ENCODE measurements at regions not wholly inside any gene's neighbourhood (a gene's known extent, or its start where the extent isn't known, plus 50 kb on each side); places are given as distances from the start of the nearest gene placed in this dataset.

- TF ChIP-seq ZFX (IDR thresholded peaks at IDR 0.05) (no peak), CTCF (conservative IDR thresholded peaks at IDR 0.05) (no peak)
- no peak overlapping the region for H3K27ac ChIP-seq
Measured at GRCh38 chr4:114263233-114263632, 283.8 kb upstream of the ARSJ start.

- no peak overlapping the region for H3K27ac ChIP-seq
- no peak for TF ChIP-seq ZFX (IDR thresholded peaks at IDR 0.05)
Measured at GRCh38 chr4:114264452-114264851, 285.0 kb upstream of the ARSJ start.

GRCh38 chr4:114264877-114265291, 285.4 kb upstream of the ARSJ start:
- no peak overlapping the region for H3K27ac ChIP-seq
- no peak for TF ChIP-seq CTCF (conservative IDR thresholded peaks at IDR 0.05)
- no peak for TF ChIP-seq ZFX (IDR thresholded peaks at IDR 0.05)

- TF ChIP-seq ZFX (IDR thresholded peaks at IDR 0.05) = no peak
- no peak for TF ChIP-seq CTCF (conservative IDR thresholded peaks at IDR 0.05)
- no peak overlapping the region for H3K27ac ChIP-seq
Measured at GRCh38 chr4:114265342-114265741, 285.9 kb upstream of the ARSJ start.

- TF ChIP-seq ZFX (IDR thresholded peaks at IDR 0.05) = no peak
- TF ChIP-seq CTCF (conservative IDR thresholded peaks at IDR 0.05) = no peak
- no peak overlapping the region for H3K27ac ChIP-seq
Measured at GRCh38 chr4:114267976-114268375, 288.5 kb upstream of the ARSJ start.

- TF ChIP-seq CTCF (conservative IDR thresholded peaks at IDR 0.05) = no peak
- no peak for TF ChIP-seq ZFX (IDR thresholded peaks at IDR 0.05)
- H3K27ac ChIP-seq = no peak overlapping the region
Measured at GRCh38 chr4:114271031-114271430, 291.6 kb upstream of the ARSJ start.

GRCh38 chr4:114272226-114272625, 292.8 kb upstream of the ARSJ start:
- H3K27ac ChIP-seq = no peak overlapping the region
- no peak for TF ChIP-seq CTCF (conservative IDR thresholded peaks at IDR 0.05)

GRCh38 chr4:114273238-114273637, 293.8 kb upstream of the ARSJ start:
- H3K27ac ChIP-seq = no peak overlapping the region
- no peak for TF ChIP-seq ZFX (IDR thresholded peaks at IDR 0.05)
- no peak for TF ChIP-seq CTCF (conservative IDR thresholded peaks at IDR 0.05)
